Astrocyte of the cerebellum (primary cell): ENCODE measurements at regions not wholly inside any gene's neighbourhood (a gene's known extent, or its start where the extent isn't known, plus 50 kb on each side); places are given as distances from the start of the nearest gene placed in this dataset.

Source experiments
- DNase-seq: peaks from one replicate; pipeline ENCODE4 v3.0.0-alpha.2; 2011; ENCODE audit warnings: low read depth
- H3K4me3 ChIP-seq: 2 replicates; pipeline ENCODE4 v1.5.1; 2011; ENCODE audit warnings: mild to moderate bottlenecking, low read depth, low read length, moderate library complexity
- CTCF ChIP-seq: IDR thresholded peaks from 2 replicates; pipeline ENCODE4 v1.5.1; 2012; ENCODE audit warnings: low read length, low read depth, moderate library complexity, mild to moderate bottlenecking; ENCODE audit errors: missing control alignments
- in situ Hi-C: cut with HindIII; loops from 2 replicates; pipeline ENCODE4 v1.10.0; 2017; ENCODE audit warnings: low sequenced_read_pairs

GRCh38 chr2:208937521-208937920 is 486.3 kb upstream of the MAP2 start:
- no peak for TF ChIP-seq CTCF
- H3K4me3 ChIP-seq = no peak overlapping the region
- in situ Hi-C loops = no loop called here
- no peak for DNase-seq

GRCh38 chr2:208939852-208940251 is 484.0 kb upstream of the MAP2 start:
- no peak for DNase-seq
- no peak for TF ChIP-seq CTCF
- in situ Hi-C loops = no loop called here
- H3K4me3 ChIP-seq = no peak overlapping the region

GRCh38 chr2:208945719-208946256 is 478.1 kb upstream of the MAP2 start:
- in situ Hi-C loops = no loop called here
- H3K4me3 ChIP-seq = no peak overlapping the region

GRCh38 chr2:208948073-208948472 is 475.8 kb upstream of the MAP2 start:
- TF ChIP-seq CTCF = no peak
- H3K4me3 ChIP-seq = no peak overlapping the region
- in situ Hi-C loops = no loop called here
- DNase-seq = no peak

More at GRCh38 chr2:208945719-208946256, 478.1 kb upstream of the MAP2 start:
- no peak for DNase-seq
- TF ChIP-seq CTCF = no peak

GRCh38 chr2:208970070-208970469 is 453.8 kb upstream of the MAP2 start:
- H3K4me3 ChIP-seq = no peak overlapping the region
- DNase-seq = no peak
- in situ Hi-C loops = no loop called here
- no peak for TF ChIP-seq CTCF

GRCh38 chr2:208977582-208977981 is 446.3 kb upstream of the MAP2 start:
- no peak for TF ChIP-seq CTCF
- in situ Hi-C loops = no loop called here
- no peak overlapping the region for H3K4me3 ChIP-seq
- DNase-seq = no peak

- H3K4me3 ChIP-seq = no peak overlapping the region
- TF ChIP-seq CTCF = no peak
- no peak for DNase-seq
- in situ Hi-C loops = no loop called here
These were observed 444.9 kb upstream of the MAP2 start for GRCh38 chr2:208978946-208979345.
